ENCODE measurements at regions not wholly inside any gene's neighbourhood (a gene's known extent, or its start where the extent isn't known, plus 50 kb on each side); places are given as distances from the start of the nearest gene placed in this dataset.

DNA sequence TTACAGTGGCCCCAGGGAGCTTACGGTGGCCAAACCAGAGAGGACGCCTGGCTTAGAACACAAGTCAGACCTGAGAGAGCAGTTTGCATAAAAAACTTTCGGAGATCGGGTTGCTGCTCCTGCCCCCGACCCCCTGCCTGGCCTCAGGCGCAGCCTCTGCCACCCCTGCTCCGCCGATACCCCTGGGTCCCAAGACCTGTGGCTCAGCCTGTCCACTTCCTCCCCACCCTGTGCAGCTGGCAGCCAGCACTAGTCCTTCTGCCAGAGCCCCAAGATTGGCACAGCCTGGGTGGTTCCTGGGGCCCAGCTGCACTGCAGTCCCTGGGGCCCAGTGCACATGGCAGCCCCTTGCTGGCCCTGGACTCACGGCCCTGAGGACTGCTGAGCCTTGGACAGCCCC is 56.2 kb upstream of the SOX1 start:
- no peaks in the 10 kb centered on the region for H3K9me3 ChIP-seq
- TF ChIP-seq EP300 (IDR thresholded peaks at IDR 0.05) (no peak), POLR2AphosphoS5 (IDR thresholded peaks at IDR 0.05) (no peak), POLR2A (IDR thresholded peaks at IDR 0.05) (no peak)
- TF ChIP-seq, protein P1, sequence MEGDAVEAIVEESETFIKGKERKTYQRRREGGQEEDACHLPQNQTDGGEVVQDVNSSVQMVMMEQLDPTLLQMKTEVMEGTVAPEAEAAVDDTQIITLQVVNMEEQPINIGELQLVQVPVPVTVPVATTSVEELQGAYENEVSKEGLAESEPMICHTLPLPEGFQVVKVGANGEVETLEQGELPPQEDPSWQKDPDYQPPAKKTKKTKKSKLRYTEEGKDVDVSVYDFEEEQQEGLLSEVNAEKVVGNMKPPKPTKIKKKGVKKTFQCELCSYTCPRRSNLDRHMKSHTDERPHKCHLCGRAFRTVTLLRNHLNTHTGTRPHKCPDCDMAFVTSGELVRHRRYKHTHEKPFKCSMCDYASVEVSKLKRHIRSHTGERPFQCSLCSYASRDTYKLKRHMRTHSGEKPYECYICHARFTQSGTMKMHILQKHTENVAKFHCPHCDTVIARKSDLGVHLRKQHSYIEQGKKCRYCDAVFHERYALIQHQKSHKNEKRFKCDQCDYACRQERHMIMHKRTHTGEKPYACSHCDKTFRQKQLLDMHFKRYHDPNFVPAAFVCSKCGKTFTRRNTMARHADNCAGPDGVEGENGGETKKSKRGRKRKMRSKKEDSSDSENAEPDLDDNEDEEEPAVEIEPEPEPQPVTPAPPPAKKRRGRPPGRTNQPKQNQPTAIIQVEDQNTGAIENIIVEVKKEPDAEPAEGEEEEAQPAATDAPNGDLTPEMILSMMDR (IDR thresholded peaks at IDR 0.05): no peak
- WGBS: no CpG with 5 or more reads among the region's 9 CpGs
- no peak for DNase-seq (ENCODE audit: low spot score in 2 of 2)
- H3K27me3 ChIP-seq: no peaks in the 10 kb centered on the region
- H3K36me3 ChIP-seq: no peaks in the 10 kb centered on the region
- no peak overlapping the region for H3K4me3 ChIP-seq
- H3K4me1 ChIP-seq: no peaks in the 10 kb centered on the region
- no peak overlapping the region for H3K27ac ChIP-seq

DNA sequence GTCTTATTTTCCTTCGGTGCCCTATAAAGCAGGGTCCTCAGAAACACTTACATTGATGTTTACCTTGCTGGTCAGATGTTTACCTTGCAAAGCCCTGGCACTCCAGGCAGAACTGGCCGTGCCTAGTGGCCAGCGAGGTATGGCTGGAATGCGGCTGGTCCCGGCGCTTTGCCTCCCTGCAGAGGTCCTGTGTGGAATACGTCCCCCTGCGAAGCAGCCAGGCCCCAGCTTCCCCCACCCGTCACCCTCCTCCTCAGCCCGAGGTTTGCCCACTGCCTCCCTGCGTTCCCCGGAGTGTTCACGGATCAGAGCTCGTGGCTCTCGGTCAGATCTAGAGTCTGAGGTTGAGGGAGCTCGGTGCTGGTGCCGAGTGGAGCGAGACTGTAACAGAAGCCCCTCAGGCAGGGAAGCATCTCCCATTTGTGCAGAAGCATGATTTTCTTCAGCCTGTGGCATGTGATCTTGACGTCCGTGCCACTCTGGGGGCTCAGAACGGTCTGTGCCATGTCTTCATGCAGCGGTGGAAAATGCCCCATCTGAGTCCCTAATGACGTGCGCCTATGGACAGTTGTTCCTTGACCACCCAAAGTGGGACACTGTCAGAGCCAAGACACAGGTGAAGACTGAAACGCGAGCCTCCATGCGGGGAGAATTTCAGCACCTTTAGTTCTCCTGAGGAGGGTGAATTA is 54.8 kb upstream of the SOX1 start:
- WGBS: 80% methylated on average over 16 of the region's 27 CpGs
- H3K4me1 ChIP-seq: no peaks in the 10 kb centered on the region
- no peak overlapping the region for H3K27ac ChIP-seq
- no peak overlapping the region for H3K4me3 ChIP-seq
- no peak for TF ChIP-seq POLR2AphosphoS5 (IDR thresholded peaks at IDR 0.05)
- no peak for TF ChIP-seq EP300 (IDR thresholded peaks at IDR 0.05)
- TF ChIP-seq, protein P1 (IDR thresholded peaks at IDR 0.05): no peak
- no peak for TF ChIP-seq POLR2A (IDR thresholded peaks at IDR 0.05)
- H3K27me3 ChIP-seq: no peaks in the 10 kb centered on the region
- H3K36me3 ChIP-seq: no peaks in the 10 kb centered on the region
- H3K9me3 ChIP-seq: no peaks in the 10 kb centered on the region
- DNase-seq (ENCODE audit: low spot score in 2 of 2): no peak

GRCh38 chr13:112012705-112013085 is 54.3 kb upstream of the SOX1 start:
- Histone ChIP-seq H3K36me3 (no peaks in the 10 kb centered on the region), H3K4me3 (no peak overlapping the region), H3K27ac (no peak overlapping the region), H3K9me3 (no peaks in the 10 kb centered on the region), H3K4me1 (no peaks in the 10 kb centered on the region), H3K27me3 (no peaks in the 10 kb centered on the region)
- no peak for TF ChIP-seq POLR2A (IDR thresholded peaks at IDR 0.05)
- TF ChIP-seq POLR2AphosphoS5 (IDR thresholded peaks at IDR 0.05): no peak
- TF ChIP-seq, protein P1 (IDR thresholded peaks at IDR 0.05): no peak
- TF ChIP-seq EP300 (IDR thresholded peaks at IDR 0.05): no peak
- no peak for DNase-seq (ENCODE audit: low spot score in 2 of 2)
- 57% methylated on average over 6 of the region's 11 CpGs for WGBS

DNA sequence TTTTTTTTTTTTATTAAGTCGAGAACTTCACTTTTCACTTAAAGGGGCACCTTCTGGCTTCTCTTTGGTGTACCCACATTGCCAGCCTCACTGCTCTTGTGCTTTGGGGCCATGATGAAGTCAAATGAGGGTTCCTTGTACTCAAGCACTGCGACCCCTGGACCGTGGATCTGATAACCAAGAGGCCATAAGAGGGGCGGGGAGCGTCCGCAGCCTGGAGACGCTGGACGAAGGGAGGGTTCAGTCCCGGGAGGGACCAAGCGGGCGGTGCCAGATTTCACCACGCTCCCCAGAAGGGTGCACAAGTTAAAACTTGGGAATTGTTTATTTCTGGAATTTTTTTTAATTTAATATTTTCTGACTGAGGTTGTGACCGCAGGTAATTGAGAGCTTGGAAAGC is 53.3 kb upstream of the SOX1 start:
- TF ChIP-seq, protein P1 (IDR thresholded peaks at IDR 0.05): no peak
- no peak for TF ChIP-seq EP300 (IDR thresholded peaks at IDR 0.05)
- no peak for TF ChIP-seq POLR2AphosphoS5 (IDR thresholded peaks at IDR 0.05)
- H3K9me3 ChIP-seq: no peaks in the 10 kb centered on the region
- H3K27me3 ChIP-seq: no peaks in the 10 kb centered on the region
- no peak overlapping the region for H3K27ac ChIP-seq
- no peak for DNase-seq (ENCODE audit: low spot score in 2 of 2)
- WGBS: 88% methylated on average over 13 of the region's 13 CpGs
- no peaks in the 10 kb centered on the region for H3K36me3 ChIP-seq
- no peaks in the 10 kb centered on the region for H3K4me1 ChIP-seq
- H3K4me3 ChIP-seq: no peak overlapping the region

DNA sequence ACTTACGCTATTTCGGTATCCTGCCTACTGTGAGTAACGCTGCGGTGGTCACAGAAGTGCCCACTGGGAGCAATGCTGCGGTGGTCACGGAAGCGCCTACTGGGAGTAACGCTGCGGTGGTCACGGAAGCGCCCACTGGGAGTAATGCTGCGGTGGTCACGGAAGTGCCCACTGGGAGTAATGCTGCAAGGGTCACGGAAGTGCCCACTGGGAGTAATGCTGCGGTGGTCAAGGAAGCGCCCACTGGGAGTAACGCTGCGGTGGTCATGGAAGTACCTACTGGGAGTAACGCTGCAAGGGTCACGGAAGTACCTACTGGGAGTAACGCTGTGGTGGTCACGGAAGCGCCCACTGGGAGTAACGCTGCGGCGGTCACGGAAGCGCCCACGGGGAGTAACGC is 52.1 kb upstream of the SOX1 start:
- 70% methylated on average over 29 of the region's 30 CpGs for WGBS
- H3K36me3 ChIP-seq: no peaks in the 10 kb centered on the region
- H3K4me3 ChIP-seq: no peak overlapping the region
- DNase-seq (ENCODE audit: low spot score in 2 of 2): no peak
- H3K27ac ChIP-seq: no peak overlapping the region
- H3K27me3 ChIP-seq: no peaks in the 10 kb centered on the region
- H3K9me3 ChIP-seq: no peaks in the 10 kb centered on the region
- TF ChIP-seq POLR2AphosphoS5 (IDR thresholded peaks at IDR 0.05) (no peak), EP300 (IDR thresholded peaks at IDR 0.05) (no peak), POLR2A (IDR thresholded peaks at IDR 0.05) (no peak)
- TF ChIP-seq, protein P1 (IDR thresholded peaks at IDR 0.05): no peak
- H3K4me1 ChIP-seq: no peaks in the 10 kb centered on the region

All from suprapubic skin (tissue), 4 donors.